Left hindlimb (tissue), 1 donor: ENCODE measurements at regions not wholly inside any gene's neighbourhood (a gene's known extent, or its start where the extent isn't known, plus 50 kb on each side); places are given as distances from the start of the nearest gene placed in this dataset.
A peak's percentile ranks its signal among the peaks of the same experiment; 100 is the strongest.

Experiments used
- DNase-seq: peaks from one replicate; pipeline ENCODE4 v3.0.0-alpha.2; 2018

- no peak for DNase-seq
Observed at GRCh38 chr11:19323502-19323901, 82.8 kb upstream of the E2F8 start.

GRCh38 chr11:19321351-19321750, 80.6 kb upstream of the E2F8 start:
- DNase-seq = no peak

GRCh38 chr11:19320827-19321226, 80.1 kb upstream of the E2F8 start:
- DNase-seq = peak; percentile 83

- peak; percentile 62 for DNase-seq
Observed at GRCh38 chr11:19316434-19316833, 75.7 kb upstream of the E2F8 start.

GRCh38 chr11:19315511-19315910, 74.8 kb upstream of the E2F8 start:
- no peak for DNase-seq

- DNase-seq = no peak
Observed at GRCh38 chr11:19313140-19313539, 72.4 kb upstream of the E2F8 start.

- DNase-seq = peak; percentile 51
Observed at GRCh38 chr11:19311308-19312030, 70.7 kb upstream of the E2F8 start.

- DNase-seq = no peak
Observed at GRCh38 chr11:19307498-19307897, 66.8 kb upstream of the E2F8 start.

- DNase-seq = no peak
Observed at GRCh38 chr11:19306179-19306944, 65.6 kb upstream of the E2F8 start.

- DNase-seq = no peak
Observed at GRCh38 chr11:19301361-19301760, 60.6 kb upstream of the E2F8 start.

- no peak for DNase-seq
Observed at GRCh38 chr11:19294444-19294843, 53.7 kb upstream of the E2F8 start.

GRCh38 chr11:19291064-19291463, 50.3 kb upstream of the E2F8 start:
- no peak for DNase-seq
